NCI-H2107 treated with DMSO at 0.1 percent for 48 hours (cell line): ENCODE measurements at regions not wholly inside any gene's neighbourhood (a gene's known extent, or its start where the extent isn't known, plus 50 kb on each side); places are given as distances from the start of the nearest gene placed in this dataset.

Source experiments
- DNase-seq: peaks from one replicate; lab custom pipeline; 2025; ENCODE audit not compliant: unreplicated experiment; lab: John Stamatoyannopoulos, UW

DNA sequence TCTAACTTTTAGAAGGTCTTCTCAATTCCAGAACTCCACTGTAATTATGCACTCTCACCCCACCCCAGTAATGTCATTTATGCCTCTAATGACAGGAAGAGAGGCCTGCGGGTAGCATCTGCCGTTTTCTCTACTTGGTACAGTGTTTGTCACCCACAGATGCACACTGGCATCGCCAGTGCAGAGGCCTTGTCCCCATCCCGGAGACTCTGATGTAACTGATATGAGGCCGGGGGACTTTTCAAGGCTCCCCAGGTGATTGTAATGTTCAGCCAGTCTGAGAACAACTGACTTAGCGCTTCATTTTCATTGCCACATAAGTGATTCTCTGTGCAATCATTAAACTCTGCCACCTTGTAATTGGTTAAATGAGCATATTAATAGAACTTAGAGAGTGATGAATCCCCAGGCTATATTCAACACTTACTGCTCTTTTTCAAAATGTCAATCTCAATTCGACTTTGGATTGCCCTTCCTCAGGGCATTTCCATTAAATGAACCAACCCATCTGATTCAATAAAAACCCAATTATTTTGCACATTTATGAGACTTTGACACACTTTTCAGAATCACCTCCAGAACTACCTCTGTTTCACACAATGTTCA is 113.2 kb downstream of the HERPUD2 start:
- DNase-seq, result no peak

DNA sequence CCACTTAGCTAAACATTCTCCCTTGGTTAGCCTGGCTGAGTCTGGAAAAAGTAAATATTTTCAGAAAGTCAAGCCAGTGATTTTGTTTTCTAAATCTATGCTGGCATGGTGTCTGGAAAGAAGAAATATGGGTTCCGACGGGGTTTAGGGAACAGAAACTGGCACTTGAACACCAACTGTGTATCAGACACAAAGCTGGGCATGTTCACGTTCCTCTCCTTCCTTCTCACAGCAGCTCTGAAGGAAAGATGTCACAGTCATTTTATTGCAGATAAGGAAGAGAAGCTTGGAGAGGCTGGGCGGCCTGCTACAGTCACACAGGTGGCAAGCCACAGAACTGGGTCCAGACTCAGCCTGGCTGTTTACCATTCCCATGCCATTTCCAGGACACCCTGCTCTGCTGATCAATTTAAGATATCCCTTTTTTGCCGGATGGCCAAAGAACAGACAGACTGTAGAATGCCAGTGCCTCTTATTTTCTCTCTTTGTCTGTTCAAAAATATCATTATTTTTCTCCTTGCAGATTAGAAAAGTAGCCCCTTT is 118.8 kb downstream of the HERPUD2 start:
- DNase-seq, result no peak

DNA sequence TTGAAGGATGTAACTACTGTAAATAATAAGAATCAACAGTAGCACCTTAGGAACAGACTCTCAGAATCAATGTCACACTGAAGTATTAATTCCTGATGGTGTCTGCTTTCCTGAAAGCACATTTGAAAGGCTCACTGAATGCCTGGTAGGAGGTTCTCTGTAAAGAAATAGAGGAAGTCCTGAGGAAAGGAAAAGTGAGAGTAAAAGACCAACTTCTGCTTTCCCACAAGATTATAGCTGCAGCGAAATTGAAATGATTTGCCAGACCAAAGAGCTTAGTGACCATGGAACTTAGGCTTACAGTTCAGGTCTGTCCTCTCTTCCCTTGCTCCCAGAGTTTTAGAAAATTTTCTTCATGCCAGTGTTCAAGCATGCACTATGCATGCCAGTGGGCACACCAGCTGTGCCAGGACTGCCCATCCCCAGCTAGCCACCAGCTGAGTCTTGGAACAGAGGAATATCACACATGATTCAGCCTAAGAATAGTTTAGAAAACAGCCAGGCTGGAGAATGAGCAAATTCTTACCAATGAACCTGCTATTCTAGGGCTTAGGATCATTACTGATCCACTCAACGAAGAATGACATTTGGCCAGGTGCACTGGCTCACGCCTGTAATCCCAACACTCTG is 123.2 kb downstream of the HERPUD2 start:
- no peak for DNase-seq

DNA sequence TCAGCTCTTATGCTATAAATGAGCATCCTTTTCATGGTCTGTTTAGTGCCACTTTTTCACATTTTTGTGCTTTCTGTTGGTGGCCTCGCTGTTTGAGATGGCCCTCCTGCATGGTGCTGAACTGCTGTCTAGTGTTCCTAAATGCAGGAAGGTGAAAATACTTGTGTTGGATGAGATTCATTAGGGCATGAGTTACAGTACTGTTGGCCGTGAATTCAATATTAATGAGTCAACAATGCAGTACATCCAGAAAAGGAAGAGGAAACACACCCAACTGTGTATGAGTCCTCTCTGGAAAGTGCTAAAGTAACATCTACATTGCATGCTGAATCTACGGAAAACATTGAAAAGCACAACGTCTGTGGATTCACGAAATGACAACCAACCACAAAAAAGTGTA is 124.0 kb downstream of the HERPUD2 start:
- DNase-seq, result no peak

DNA sequence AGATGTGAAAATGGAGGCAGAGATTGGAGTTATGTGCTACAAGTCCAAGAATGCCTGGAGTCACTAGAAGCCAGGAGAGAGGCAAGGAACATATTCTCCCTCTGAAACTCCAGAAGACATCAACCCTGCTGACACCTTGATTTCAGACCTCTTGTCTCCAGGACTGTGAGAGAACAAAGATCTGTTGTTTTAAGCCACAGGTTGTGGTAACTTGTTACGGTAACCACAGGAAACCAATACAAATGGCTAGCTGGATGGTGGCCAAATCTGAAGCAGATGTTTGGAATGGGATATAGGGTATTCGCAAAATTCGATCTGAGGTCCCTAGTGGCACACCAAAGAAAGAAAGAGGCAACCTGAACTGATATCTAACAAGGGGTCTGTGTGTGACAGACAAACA is 129.0 kb downstream of the HERPUD2 start:
- no peak for DNase-seq

DNA sequence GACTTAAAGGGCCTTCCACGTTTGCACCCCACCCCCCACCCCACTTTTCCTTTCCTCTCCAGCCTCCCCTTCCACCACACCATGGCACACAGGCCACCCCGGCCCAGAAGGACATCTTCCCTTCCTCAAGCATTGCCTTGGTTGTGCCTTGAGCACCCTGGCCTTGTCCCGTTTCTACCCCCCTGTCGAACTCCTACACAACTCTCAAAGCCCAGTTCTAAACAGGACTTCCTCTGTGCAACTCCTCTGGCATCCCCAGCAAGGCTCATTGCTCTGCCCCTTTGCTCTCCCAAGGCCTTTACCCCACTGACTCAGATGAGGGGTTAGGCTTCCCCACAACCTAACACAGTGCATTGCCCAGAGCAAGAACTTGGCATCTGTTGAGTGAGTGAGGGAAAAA is 136.1 kb downstream of the HERPUD2 start:
- DNase-seq, result no peak

DNA sequence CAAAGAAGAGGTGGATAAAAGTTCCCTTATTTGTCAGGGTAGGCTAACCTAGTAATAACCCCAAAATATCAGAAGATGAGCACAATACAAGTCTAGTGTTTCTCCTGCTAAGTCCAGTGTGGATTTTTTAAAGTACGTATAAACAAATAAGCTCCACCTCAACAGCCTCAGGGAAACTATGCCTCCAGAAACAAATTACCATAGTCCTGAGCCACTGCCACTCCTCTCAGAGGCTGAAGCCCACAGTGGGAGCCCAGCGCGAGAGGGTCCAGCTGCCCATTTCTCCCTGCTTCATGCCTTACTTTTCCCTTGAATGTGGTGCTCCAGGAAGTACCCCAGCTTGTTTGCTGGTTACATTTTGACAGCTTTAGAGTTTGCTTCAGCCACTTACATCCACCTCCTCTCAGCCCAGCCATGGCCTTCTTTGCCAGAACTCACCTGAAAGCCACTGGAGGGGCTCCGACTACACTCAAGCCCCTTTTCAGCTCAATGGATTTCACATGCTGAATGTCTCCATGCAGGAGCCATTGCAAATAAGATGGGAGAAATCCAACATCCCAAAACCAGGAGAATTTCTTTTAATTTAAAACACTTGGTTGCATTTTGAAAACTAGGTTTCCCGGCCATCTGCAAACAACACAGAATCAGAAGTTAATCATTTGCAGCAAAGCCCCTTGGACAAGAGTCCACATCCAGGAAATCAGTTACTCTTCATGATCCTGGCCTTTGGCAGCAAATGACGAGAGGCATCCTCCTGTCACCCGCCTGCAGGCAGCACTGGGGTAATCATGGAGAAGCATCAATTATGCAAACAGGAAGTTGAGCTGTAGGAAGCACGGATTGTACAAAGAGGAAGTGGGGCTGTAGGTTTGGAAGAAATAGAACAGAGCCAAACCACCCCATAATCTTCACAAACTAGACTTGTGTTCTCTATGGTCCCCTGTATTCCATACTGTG is 138.1 kb downstream of the HERPUD2 start:
- DNase-seq, result no peak

DNA sequence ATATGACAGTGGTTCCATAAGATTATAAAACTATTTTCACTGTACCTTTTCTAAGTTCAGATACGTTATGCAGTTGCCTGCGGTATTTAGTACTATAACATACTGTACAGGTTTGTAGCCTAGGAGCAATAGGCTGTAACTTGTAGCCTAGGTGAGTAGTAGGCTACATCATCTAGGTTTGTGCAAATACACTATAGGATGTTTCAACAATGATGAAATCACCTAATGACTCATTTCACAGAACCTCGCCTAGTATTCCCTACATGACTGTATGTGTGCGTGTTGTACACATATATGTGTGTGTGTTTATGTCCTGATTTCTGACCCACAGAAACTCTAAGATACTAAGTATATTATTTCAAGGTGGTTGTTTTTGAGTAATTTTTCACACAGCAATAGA is 139.0 kb downstream of the HERPUD2 start:
- DNase-seq, result no peak

DNA sequence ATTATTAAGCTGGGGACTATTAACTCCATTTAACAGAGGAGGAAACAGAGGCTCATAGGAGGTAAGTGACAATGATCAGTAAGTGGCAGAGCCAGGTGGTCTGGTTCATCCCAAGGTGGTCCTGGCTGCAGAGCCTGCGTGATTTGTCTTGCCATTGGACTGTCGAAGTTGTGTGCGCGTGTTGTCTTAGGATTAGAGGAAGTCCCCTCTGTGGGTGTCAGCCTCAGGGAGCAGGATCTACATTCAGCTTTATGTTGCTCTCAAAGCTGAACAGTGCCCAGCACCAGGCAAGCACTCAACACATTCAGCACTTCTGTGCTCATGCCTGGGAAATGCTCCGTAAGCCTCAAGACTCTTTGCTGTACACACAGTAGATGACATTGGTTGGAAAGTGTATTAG is 139.5 kb downstream of the HERPUD2 start:
- no peak for DNase-seq

DNA sequence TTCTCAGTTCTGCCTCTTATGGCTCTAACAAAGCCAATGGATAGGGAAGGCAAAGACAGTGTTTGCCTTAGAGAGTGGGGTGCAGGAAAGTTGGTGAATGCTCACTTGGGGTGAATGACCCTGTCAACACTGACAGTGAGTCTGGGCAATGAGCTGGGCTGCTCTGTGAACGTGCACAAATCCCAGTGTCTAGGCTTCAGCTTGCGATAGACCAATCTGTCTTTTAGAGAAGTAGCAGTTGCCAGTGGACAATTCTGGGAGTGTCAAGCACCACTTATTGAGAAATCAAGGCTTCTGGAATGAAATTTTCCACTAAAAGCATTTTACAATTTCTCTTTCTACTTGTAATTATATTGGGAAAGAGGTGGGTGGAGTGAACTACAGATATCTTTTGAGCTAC is 141.4 kb downstream of the HERPUD2 start:
- DNase-seq, result no peak

DNA sequence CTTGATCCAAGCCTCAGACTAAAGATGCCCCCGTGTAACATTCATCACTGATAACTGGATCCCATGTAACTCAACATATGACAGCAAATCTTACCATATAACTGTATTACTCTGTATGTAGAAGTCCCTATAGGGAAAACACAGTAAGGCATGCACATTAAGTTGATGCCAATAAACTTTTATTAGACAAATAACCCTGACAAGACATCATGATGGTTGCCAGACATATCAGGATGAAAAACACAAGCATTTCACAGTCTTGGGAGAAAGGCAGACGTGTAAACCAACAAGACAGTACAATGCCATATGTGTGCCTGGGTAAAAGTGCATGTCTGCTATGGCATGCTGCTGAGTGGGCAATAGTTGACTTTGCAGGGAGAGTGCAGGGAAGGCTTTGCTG is 142.2 kb downstream of the HERPUD2 start:
- DNase-seq, result no peak

DNA sequence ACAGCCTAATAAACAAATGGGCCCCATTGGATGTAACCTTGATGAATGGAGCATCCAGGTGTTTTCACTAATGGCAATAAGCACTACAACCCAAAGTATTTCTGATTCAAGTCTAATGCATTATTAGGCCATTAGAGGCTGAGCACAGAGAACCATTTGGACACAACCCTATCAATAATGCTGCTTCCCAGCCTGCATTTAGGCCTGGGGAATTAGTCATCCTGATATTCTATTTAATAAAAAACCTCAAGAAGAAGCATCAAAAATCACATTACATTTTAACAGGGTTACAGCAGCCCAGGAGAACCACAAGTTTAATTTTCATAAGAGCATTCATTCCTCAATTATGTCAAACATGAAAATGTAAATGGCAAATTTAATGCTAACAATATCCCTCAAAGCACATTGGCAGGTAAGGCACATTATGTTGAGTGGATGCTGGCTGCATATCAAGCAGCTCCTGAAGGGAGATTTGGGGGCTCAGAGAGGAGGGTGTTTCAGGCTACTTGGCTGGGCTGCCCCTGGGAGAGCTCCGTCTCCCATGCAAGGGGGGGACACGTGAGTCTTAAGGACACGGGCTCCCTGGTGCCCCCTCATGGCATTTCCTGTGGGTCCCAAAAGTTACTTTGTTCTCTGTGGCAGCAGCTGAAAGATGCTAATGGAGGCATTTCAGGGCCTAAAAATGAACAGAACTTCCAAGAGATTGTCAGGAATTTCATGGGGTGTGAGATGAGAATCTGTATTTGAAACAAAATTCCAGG is 143.4 kb downstream of the HERPUD2 start:
- no peak for DNase-seq

DNA sequence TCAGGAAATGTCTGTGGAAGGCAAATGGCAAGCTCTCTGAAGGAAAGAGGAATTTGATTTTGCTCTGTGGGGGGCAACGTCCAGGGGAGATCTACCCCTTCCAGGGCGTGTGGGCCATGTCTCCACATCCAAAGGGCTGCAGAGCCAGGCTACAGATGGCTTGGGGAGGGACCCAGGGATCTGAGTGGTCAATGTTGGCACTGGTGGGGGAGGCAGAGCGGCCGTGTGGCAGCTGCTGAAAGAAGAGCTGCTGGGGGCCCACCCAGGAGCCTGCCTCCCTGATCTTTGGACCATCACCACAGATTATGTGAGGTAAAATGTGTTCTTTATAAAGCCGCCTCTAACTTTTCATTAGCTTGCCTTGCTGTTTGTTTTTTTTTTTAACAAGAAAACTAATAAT is 144.1 kb downstream of the HERPUD2 start:
- DNase-seq, result no peak

DNA sequence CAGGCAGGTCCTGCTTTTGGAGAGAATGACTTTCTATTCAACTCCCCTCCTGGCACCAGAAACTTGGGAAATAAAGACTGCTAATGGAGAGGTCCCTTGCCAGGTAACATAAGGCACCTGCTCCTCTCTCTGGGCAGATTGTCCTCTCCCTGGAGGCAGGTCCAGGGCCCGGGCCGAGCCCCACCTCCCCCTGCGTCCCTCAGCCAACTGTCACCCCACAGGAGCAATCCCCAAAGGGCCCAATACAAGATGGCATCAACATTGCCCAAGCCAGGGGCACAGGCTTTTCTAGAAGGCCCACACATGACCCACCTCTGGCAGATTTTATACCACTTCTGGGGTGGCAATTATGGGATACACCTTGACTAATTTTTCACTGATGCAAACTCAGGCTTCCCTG is 145.2 kb downstream of the HERPUD2 start:
- DNase-seq, result no peak

DNA sequence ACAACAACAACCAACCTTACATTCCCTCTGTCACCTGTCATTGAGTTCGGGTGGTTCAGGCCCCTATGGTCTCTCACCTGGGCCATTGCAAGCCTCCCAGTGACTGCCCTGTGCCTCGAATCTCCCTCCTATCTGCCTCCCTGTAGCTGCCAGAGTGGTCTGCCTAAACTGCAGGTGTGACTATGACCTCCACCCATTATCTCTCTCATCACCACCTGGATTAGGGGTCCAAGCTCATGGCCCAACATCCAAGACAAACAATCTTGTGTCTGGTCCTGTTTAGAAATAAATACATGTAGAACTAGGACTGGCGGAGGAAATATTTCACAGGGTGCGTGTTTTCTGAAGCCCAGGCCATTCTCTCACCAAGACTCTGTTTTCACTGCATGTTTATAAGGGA is 146.6 kb downstream of the HERPUD2 start:
- DNase-seq, result no peak

DNA sequence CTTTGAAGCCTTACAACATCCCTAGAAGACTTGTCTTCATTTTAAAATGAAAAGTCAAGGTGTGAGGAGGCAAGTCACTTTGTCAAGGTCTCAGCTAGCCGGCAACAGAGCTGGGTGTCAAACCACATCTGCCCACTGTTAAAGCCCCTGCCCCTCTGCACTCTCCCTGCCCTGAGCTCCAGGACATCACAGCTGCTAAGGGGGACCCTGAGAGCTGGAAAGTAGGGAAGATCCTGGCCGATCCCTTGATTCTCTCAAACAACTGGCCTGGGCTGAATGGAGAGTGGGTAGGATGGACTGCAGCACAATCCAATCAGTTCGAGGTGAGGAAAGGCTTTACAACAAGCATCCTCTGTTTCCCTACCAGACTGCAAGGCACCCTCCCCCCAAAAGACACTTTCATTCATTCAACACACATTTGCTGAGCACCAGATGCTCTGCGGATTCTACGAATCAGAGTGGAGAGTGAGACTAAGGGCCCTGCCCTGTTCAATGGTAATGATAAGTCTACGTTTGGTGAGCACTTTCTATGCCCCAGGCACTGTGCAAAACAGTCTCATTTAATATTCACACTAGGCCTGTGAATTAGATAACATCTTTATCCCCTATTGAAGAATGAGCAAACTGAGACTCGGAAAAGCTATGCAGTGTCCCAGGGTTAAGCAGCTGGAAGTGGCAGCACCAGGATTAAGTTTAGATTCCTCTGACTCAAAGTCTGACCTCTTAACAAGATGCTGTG is 148.1 kb downstream of the HERPUD2 start:
- no peak for DNase-seq

DNA sequence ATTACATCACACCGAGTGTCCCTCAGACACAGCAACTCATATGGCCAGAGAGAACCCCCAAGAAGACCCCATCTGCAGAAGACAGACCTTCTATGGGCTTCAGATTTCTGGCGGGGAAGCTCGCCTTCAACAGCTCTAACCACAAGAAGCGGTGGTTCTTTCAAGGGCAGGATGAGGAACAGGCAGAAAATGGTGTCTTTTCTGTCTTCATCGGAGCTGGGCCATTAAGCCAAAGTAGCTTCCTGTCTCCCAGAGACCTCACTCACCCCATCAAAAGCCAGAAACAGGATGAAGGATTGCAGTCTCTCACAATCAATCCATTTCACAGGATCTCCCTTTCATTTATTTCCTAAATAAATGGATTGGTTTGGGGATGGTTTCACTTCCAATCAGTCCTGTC is 149.1 kb downstream of the HERPUD2 start:
- DNase-seq, result no peak

DNA sequence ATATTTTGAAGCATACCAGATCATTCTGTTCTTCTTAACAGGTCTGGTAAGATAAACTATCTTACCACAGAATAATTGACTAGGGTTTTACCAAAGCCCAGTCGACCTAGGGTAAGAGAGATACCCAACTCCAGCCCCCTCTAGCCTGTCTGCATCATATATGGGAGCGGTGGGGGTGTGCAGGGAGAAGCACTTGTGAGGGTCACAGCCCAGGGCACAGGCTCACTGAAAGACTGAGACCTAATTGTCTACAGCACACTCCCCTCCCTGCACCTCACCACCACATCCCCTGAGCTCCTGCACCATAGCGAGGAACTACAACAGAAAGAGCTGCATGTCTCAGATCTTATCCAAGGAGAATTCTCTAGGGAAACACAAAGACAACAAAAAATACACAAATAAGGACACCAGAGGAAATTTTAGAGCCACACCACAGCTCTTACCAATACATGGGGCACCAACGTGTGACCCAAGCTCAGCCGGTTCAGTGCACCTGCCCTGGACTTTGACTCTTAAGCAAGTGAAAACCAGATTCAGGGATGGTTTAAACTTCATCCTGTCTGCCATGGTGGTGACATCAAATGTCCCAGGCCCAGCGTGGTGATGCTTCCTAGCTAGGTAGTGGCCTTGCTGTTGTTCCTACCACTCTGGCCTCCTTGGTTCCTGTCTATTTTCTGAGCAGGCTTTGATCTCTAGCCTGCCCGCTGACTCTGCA is 150.8 kb downstream of the HERPUD2 start:
- DNase-seq, result no peak

DNA sequence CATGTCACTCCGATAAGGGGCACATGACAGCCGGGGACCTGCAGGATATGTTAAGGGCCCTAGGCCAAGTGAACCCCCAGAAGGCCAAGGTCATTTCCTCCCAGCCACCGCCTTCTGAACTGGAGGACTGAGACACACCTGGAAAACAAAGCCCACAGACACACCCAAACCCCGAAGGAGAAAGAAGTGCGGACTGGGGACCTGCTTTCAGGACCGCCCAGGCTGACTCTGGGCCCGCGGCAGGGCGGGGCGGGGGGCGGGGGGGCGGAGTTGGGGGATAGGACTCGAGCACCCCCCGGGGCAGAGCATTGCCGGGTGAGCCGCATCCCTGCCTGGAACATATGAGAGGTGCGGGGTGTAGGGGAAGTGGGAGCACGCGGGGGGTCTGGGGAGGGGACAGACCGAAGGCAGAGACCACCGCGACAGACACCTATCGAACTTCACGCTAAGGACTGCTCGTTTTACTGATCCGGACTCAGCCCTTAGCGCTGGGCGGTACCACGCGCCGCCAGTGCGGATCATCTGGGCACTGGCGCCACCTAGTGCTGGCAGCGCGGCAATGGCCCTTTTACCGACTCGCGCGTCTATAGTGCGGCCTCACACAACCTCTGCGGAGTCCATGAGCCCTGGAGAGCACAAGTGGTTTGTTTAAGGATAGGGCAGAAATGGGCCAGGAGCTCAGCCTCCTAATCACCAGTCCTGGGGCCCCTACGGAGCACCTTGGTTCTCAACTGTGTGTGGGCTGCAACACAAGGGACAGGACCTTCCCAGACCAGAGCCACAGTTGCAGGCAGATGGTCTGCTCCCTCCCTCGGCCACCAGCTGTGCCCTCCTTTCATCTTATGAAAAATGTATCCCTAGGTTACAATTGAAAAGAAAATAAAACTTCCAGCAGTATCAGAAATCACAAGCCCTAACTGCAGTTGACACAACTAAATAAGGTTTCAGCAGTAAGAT is 157.6 kb downstream of the HERPUD2 start:
- DNase-seq, result peak; percentile 65
